Right ventricle myocardium inferior (tissue), 1 donor: ENCODE measurements at regions not wholly inside any gene's neighbourhood (a gene's known extent, or its start where the extent isn't known, plus 50 kb on each side); places are given as distances from the start of the nearest gene placed in this dataset.
"Not testable (repeated sequence)": the region's sequence is repeated elsewhere in the genome, so short reads cannot be mapped to it uniquely, and the experiment has no call there.

Experiments
- ATAC-seq: fragments of 200-7000 bp; cut with Tn5 transposase; one replicate; pipeline ENCODE4 v1.9.1; 2020; ENCODE audit warnings: mild to moderate bottlenecking, moderate library complexity
- DNase-seq: peaks from one replicate; pipeline ENCODE4 v3.0.0; 2021; ENCODE audit errors: missing footprints
- intact Hi-C: fragments of 100-400 bp; cut with DNase I; formaldehyde crosslinking; loops from one replicate; pipeline ENCODE4 v1.11.0; 2022
- donor health status: DM: no; HTN: yes; CAD: no; lungs with severe emphysema.

- intact Hi-C loops: no loop called here
- DNase-seq: no peak
- no peak for ATAC-seq
Observed at GRCh38 chr1:101448018-101448417, 211.2 kb downstream of the S1PR1 start.

- ATAC-seq, DNase-seq, intact Hi-C loops: not testable (repeated sequence)
Observed at GRCh38 chr1:101450691-101451090, 213.9 kb downstream of the S1PR1 start.

- ATAC-seq (no peak), DNase-seq (no peak)
- intact Hi-C loops: no loop called here
Observed at GRCh38 chr1:101451888-101452287, 215.1 kb downstream of the S1PR1 start.

DNA sequence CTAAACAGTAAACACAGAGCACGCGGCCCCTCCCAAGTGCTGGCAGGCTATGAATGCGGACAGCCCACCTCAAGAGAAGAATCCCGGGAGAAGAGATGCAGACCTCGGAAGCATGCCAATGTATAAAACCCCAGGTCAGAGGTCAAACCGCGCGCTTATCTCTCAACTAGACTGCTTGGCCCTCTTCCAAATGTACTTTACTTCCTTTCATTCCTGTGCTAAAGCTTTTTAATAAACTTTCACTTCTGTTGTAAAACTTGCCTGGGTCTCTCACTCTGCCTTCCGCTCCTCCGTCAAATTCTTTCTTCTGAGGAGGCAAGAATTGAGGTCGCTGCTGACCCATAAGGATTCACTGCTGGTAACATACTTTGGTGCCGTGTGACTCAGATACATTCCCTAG, 216.0 kb downstream of the S1PR1 start:
- DNase-seq (no peak), ATAC-seq (no peak)
- intact Hi-C loops: no loop called here

DNA sequence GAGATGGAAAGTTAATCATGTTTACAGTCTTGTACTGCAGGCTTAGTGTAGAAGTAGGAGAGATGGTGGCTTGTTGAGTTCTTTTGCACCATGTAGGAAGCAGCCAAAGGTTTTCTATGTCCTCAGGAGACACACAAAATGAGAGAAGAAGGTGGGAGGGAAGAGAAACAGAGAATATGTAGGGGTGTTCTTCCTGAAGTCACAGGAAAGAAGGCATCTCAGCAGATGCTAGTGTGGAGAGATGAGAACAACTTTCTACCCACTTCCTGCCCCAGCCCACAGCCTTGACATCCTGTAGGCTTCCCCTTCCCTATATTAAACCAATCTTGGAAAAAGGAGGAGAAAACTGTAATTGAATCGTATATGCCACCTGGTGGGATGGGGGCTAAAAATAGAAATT, 217.0 kb downstream of the S1PR1 start:
- ATAC-seq (no peak), DNase-seq (no peak)
- intact Hi-C loops: no loop called here

GRCh38 chr1:101455166-101455565, 218.3 kb downstream of the S1PR1 start:
- DNase-seq (no peak), ATAC-seq (no peak)
- intact Hi-C loops: no loop called here

GRCh38 chr1:101460739-101461138, 223.9 kb downstream of the S1PR1 start:
- no peak for ATAC-seq
- DNase-seq: no peak
- intact Hi-C loops: no loop called here

GRCh38 chr1:101463195-101463594, 226.4 kb downstream of the S1PR1 start:
- DNase-seq (no peak), ATAC-seq (no peak)
- intact Hi-C loops: no loop called here

- intact Hi-C loops: no loop called here
- ATAC-seq: no peak
- no peak for DNase-seq
Observed at GRCh38 chr1:101465941-101466340, 229.1 kb downstream of the S1PR1 start.

- ATAC-seq: no peak
- intact Hi-C loops: no loop called here
- DNase-seq: no peak
Observed at GRCh38 chr1:101474039-101474665, 237.3 kb downstream of the S1PR1 start.

DNA sequence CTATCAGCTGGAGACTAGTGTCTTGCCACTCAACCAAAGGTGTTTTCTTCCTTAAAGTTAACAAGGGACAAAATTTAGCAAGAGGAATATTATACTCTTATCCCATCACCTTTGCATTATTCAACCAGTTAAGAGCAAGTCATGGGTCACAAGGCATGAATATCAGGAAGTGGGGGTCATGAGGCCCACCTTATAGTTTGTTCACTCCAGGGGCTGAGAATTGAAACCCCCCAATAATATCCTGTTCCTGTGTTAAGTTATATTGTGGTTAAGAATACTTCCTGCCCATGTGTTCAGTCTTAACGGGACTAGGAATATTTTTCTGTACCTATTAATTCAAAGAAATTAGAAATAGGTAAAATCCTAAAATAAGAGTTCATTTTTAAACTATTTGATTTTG, 239.7 kb downstream of the S1PR1 start:
- DNase-seq (no peak), ATAC-seq (no peak)
- intact Hi-C loops: no loop called here

DNA sequence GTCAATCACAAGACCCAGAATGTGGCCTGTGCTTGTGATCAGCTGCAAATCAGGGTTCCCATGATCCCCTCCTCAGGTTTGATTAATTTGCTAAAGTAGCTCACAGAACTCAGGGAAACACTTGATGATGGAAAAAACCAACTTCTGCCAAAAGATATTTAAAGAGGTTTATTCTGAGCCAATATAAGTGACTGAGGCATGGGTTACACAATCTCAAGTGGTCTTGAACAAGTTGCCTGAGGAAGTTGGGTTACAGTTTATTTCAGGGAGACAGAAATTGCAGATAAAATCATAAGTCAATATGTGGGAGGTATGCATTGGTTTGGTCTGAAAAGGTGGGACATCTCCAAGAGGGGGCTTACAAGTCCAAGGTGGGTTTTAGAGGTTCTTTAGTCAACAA, 243.1 kb downstream of the S1PR1 start:
- ATAC-seq (no peak), DNase-seq (no peak)
- intact Hi-C loops: no loop called here

GRCh38 chr1:101482306-101482705, 245.5 kb downstream of the S1PR1 start:
- ATAC-seq: no peak
- intact Hi-C loops: no loop called here
- DNase-seq: no peak

GRCh38 chr1:101483982-101484688, 247.3 kb downstream of the S1PR1 start:
- intact Hi-C loops: no loop called here
- DNase-seq (no peak), ATAC-seq (no peak)

DNA sequence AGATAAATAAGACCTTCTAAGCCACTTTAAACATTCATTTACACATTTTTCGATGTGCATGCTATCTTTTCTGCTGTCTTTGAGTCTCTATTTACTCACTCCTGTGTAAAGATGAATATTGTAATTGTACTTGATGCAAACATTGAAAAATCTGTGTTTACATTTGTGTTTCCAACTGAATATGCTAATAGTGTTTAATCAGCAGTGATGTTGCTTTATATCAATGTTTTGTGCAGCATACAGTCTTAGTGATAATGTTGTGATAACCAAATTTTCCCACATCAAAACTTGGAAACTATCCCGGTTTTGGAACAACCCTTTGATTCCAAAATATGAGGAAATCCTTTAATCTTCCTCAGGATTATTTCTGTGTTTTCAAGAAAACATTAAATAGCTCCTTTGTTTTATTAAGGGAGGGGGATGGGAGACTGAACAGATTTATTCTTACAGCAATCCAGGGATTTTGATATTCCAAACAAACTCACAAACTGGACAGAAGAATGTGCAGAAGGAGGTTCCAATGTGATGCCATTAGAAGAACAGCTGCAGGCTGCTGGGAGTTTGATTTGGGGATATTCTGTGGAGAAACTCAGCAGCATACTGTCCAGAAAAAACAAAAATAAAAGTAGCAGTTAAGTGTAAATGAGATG, 248.0 kb downstream of the S1PR1 start:
- ATAC-seq (no peak), DNase-seq (no peak)
- intact Hi-C loops: no loop called here

DNA sequence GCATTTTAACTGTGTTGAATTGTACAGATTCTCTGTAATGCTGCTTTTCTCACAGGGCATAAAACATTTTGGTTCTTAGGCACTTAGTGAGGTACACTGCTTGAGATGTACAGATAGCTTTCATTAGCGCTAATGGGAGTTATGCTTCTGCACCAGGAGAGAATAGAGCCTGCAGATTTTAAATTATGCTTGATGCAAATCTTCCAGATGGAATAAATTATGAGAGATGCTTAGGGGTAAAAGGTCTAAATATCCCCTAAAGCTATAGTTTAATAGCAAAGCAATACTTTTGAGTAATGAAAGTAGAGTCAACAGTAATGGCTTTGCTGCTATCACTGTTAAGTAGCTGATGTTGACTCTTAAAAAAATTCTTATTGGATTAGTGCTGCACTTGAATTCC, 248.9 kb downstream of the S1PR1 start:
- DNase-seq (no peak), ATAC-seq (no peak)
- intact Hi-C loops: no loop called here

DNA sequence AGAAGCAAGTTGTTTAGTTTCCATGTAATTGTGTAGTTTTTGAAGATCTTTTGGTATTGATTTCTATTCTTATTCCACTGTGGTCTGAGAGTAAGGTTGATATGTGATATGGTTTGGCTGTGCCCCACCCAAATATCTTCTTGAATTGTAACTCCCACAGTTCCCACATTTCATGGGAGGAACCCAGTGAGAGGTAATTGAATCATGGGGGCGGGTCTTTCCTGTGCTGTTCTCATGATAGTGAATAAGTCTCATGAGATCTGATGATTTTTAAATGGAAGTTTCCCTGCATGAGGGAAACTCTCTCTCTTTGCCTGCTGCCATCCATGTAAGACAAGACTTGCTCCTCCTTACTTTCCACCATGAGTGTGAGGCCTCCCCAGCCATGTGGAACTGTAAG, 255.3 kb downstream of the S1PR1 start:
- intact Hi-C loops, DNase-seq, ATAC-seq: not testable (repeated sequence)

DNA sequence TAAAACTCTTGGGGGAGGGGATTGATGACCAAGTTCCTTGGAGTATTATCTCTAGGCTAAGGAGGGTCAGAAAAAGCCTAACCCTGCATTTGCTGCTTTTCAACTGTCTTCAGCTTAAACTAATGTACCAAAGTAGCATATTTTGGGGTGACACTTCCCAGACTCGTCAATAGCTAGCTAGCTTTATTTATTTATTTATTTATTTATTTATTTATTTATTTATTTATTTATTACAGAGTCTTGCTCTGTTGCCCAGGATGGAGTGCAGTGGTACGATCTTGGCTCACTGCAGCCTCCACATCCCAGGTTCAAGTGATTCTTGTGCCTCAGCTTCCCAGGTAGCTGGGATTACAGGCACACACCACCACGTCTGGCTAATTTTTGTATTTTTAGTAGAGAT, 257.1 kb downstream of the S1PR1 start:
- intact Hi-C loops, ATAC-seq, DNase-seq: not testable (repeated sequence)

DNA sequence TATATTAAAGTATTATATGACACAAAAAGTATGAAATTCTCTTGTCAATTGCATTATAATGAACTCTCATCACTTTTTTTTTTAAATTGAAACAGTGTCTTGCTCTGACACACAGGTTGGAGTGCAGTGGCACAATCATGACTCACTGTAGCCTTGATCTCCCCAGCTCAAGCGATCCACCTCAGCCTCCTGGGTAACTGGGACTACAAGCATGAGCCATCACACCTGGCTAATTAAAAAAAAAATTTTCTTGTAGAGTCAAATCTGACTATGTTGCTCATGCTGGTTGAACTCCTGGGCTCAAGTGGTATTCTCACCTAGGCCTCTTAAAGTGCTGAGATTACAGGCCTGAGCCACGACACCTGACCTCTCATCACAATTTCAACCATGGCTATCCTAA, 259.3 kb downstream of the S1PR1 start:
- intact Hi-C loops: no loop called here
- ATAC-seq: no peak
- DNase-seq: no peak

- intact Hi-C loops: no loop called here
- no peak for ATAC-seq
- DNase-seq: no peak
Observed at GRCh38 chr1:101497881-101498559, 261.2 kb downstream of the S1PR1 start.
